IPS-NIHi7 (cell line): ENCODE measurements at regions not wholly inside any gene's neighbourhood (a gene's known extent, or its start where the extent isn't known, plus 50 kb on each side); places are given as distances from the start of the nearest gene placed in this dataset.
"Not testable (repeated sequence)": the region's sequence is repeated elsewhere in the genome, so short reads cannot be mapped to it uniquely, and the experiment has no call there.

Source experiments
- DNase-seq: peaks from one replicate; pipeline ENCODE4 v3.0.0; 2012; ENCODE audit warnings: mixed read lengths; ENCODE audit errors: extremely low spot score

GRCh38 chr10:50997461-50997860 is 76.8 kb upstream of the PRKG1 start:
- DNase-seq: no peak

- no peak for DNase-seq
Observed at GRCh38 chr10:50999163-50999562, 75.1 kb upstream of the PRKG1 start.

GRCh38 chr10:51000164-51000563 is 74.1 kb upstream of the PRKG1 start:
- DNase-seq: no peak

GRCh38 chr10:51000976-51001375 is 73.3 kb upstream of the PRKG1 start:
- DNase-seq: no peak

GRCh38 chr10:51001587-51001986 is 72.7 kb upstream of the PRKG1 start:
- DNase-seq: peak; percentile 28

- no peak for DNase-seq
Observed at GRCh38 chr10:51002469-51002868, 71.8 kb upstream of the PRKG1 start.

- DNase-seq: no peak
Observed at GRCh38 chr10:51004776-51005175, 69.5 kb upstream of the PRKG1 start.

GRCh38 chr10:51005551-51005950 is 68.7 kb upstream of the PRKG1 start:
- DNase-seq: no peak

- no peak for DNase-seq
Observed at GRCh38 chr10:51006686-51007085, 67.6 kb upstream of the PRKG1 start.

- DNase-seq: no peak
Observed at GRCh38 chr10:51007781-51008180, 66.5 kb upstream of the PRKG1 start.

GRCh38 chr10:51008346-51008745 is 65.9 kb upstream of the PRKG1 start:
- DNase-seq: no peak

GRCh38 chr10:51010977-51011376 is 63.3 kb upstream of the PRKG1 start:
- DNase-seq: peak; percentile 61

- DNase-seq: no peak
Observed at GRCh38 chr10:51012073-51012472, 62.2 kb upstream of the PRKG1 start.

GRCh38 chr10:51014680-51015389 is 59.5 kb upstream of the PRKG1 start:
- DNase-seq: no peak

GRCh38 chr10:51015390-51015754 is 58.9 kb upstream of the PRKG1 start:
- not testable (repeated sequence) for DNase-seq

- DNase-seq: no peak
Observed at GRCh38 chr10:51020200-51020599, 54.1 kb upstream of the PRKG1 start.

- no peak for DNase-seq
Observed at GRCh38 chr10:51022933-51023585, 51.2 kb upstream of the PRKG1 start.

GRCh38 chr10:51023636-51024035 is 50.7 kb upstream of the PRKG1 start:
- DNase-seq: no peak
